Tongue (tissue), 1 donor: ENCODE measurements at regions not wholly inside any gene's neighbourhood (a gene's known extent, or its start where the extent isn't known, plus 50 kb on each side); places are given as distances from the start of the nearest gene placed in this dataset.

Experiments
- DNase-seq: peaks from one replicate; pipeline ENCODE4 v3.0.0-alpha.2; 2015

DNA sequence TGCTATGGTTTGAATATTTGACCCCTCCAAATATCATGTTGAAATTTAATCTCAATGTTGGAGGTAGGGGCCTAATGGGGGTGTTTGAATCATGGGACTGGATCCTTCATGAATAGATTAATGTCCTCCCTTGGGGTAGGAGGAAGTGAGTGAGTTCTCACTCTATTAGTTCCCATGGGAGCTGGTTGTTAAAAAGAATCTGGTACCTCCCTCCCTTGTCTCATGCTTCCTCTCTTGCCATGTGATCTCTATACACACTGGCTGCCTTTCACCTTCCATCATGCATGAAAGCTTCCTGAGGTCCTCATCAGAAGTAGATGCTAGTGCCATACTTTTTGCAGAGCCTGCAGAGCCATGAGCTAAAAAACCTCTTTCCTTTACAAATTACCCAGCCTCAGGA, 177.7 kb upstream of the MCTP2 start:
- DNase-seq, result no peak

DNA sequence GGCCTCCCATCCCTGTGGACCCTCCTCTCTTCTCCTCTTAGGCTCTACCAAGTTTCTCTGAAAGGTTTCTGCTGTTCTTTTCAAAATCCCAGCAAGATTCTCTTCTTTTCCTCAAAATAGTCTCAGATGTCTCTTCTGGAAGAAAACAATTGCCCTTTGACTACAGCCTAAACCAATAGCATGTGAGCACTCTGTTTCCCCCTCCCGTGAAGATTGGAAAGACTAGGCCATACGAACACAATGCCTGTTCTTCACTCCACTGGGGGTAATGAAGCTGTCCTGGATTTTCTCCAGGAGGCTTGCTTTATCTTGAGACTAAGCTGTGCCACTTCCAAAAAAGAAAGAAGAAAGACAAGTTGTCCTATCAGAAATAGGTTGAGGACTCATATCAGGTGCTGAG, 178.7 kb upstream of the MCTP2 start:
- no peak for DNase-seq

DNA sequence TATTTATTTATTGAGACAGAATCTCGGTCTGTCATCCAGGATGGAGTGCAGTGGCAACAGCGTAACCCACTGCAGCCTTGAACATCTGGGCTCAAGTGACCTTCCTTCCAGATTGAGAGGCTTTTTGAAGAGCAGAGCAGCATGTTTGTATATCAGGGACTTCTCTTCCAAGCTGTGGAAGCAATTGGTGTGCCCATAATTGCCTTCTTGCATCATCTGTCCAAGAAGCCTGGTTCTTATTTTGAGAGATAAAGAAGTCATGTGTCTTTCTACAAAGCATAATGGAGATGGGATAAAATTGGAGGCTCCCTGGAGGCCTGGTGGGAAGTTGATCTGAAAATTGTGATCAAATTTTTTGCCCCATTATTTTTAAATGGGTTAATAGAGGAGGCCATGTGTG, 183.8 kb upstream of the MCTP2 start:
- no peak for DNase-seq

DNA sequence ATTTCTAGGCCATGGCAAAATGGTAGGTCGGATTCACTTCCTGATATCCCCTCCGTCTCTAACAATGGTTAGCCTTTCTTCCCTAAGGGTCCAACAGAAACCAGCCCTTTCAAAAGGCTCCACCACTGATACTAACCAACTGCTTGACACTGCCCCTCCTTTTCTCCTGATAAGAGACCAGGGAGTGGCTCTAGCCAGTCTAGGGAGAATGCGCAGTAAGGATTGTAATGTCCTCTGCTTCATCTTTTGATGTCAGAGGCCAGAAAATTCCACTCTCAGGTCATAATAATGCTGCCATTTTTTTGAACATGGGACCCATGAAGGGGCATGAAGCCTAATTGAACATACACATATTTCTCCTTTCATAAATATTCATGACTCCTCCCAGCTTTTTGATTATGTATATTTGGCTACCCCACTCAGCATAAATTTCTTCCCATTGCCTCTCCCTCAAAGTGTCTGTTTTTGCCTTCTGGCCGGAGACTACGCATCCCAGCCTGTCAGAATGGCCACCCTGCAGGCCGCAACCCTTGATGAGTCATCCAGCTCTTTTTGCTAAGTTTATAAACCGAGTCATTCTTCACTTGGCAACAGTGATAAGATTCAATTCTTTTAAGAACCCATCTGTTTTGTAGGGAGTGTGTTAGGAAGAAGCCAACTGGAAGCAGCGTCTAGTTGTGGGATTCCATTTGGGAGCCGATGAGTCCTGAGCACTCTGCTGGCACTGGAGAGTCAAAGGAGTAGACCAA, 189.0 kb upstream of the MCTP2 start:
- no peak for DNase-seq

DNA sequence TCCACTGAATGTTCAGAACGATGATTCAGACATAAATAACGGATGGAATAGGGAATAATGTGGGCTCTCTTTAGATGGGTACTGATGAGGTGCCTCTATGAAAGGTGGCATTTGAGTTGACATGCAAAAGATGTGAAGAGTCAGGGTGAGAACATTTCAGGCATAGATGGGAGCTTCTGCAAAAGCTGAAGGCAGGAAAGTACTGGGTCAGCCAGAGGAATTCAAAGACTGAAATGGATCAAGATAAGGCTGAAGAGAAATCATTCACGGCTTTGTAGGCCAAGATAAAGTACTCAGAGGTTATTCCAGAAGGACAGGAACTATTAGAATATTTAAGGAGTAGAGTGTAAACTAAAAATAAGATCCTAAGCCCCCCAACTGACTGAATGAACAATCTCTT, 189.6 kb upstream of the MCTP2 start:
- DNase-seq, result no peak

DNA sequence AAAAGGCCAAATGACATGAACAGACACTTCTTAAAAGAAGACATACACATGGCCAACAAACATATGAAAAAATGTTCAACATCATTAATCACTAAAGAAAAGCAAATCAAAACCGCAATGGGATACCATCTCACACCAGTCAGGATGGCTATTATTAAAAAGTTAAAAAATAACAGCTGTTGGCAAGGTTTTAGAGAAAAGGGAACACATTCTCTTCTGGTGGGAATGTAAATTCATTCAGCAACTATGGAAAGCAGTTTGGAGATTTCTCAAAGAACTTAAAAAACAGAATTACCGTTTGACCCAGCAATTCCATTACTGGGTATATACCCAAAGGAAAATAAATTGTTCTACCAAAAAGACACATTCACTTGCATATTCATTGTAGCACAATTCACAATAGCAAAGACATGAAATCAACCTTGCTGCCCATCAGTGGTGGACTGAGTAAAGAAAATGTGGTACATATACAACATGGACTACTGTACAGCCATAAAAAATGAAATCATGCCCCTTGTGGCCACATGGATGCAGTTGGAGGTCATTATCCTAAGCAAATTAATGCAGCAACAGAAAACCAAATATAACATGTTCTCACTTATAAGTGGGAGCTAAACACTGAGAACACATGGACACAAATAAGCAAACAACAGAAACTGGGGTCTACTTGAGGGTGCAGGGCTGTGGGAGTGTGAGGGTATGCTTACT, 190.7 kb upstream of the MCTP2 start:
- no peak for DNase-seq

DNA sequence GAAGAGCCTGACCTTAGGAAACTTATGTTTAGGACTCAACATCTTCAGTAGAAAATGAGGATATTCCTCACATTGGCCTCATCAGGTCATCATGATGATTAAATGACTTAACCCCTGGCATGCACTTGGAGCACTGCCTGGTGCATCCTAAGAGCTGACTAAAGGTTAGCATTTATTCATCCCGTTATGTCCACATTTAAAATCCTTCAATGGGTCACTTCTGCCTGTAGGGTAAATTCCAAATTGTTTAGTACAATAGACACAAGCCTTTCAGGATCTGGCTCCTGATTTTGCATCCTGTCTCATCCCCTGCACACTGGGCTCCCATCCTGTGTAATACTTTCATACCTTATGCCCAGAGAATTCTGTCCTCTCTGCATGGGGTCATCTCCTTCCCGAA, 195.2 kb upstream of the MCTP2 start:
- no peak for DNase-seq

DNA sequence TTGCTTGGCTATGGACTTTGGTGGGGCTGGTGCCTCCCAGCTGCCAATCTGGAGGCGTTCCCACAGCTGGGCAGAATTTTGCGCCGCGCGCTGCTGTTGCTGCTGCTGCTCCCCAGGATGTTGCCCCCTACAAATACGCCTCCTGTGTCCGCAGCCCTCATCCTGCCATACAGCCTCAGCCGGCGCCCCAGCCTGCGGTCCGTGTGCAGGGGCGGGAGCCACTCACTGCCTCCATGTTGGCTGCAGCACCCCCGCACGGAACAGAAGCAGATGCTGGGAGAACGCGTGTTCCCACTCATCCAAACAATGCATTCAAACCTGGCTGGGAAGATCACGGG, 197.7 kb upstream of the MCTP2 start:
- no peak for DNase-seq

DNA sequence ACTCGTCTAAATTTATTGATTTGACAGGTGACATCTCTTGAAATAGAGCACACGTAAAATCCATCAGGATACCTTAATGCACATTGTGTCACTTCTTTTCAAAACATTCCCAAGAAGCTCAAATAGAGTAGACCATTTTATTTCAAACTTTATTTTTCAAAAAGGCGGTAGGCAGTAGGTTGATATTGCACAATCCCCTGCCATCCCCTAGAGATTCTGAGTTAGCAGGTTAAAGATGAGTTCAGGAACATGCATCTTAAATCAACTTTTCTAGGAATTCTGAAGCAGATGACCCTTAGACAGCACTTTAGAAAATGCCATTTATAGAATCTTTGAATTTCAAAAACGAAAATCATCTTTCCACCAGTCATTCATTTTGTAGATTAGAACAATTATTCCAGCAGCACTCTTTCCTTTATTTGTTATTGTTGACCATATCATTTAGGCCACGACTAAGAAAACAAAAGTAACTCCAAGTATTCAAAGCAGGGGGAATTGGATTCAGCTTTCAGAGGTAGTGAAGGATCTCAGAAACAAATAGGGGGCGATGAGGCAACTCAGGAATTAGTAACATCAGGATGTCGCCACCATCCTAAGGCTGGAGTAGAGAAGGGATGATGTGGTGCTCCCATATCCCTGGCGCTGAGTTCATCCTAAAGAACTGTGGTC, 198.2 kb upstream of the MCTP2 start:
- no peak for DNase-seq

DNA sequence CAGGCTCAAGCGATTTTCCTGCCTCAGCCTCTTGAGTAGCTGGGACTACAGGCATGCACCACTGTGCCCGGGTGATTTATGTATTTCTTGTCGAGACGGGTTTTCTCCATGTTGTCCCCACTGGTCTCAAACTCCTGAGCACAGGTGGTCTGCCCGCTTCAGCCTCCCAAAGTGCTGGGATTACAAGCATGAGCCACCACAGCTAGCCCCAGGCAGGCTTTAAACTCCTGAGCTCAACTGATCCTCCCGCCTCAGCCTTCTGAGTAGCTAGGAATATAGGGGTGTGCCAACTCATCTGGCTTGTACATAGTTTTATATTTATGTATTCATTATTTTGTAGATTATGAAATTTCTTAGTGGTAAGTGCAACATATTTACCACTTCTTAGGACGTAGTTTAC, 198.8 kb upstream of the MCTP2 start:
- no peak for DNase-seq

DNA sequence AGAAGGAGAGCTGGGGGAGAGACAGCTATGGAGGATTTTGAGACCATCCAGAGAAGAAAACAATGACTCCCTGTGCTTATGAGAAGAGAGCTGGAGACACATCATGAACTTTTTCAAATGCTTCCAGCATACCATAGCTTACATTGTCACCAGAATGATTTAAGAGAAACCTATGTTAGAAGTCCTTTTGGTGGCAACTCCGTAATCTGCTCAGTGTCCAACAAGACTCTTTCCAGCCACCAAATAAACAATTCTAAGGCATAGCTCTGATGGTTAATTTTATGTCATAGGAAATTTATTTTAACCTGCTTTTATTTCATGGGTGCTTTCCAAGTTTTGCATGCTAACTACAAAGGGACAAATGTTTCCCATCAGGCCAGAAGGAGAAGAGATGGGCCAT, 200.3 kb upstream of the MCTP2 start:
- peak; percentile 17 for DNase-seq

DNA sequence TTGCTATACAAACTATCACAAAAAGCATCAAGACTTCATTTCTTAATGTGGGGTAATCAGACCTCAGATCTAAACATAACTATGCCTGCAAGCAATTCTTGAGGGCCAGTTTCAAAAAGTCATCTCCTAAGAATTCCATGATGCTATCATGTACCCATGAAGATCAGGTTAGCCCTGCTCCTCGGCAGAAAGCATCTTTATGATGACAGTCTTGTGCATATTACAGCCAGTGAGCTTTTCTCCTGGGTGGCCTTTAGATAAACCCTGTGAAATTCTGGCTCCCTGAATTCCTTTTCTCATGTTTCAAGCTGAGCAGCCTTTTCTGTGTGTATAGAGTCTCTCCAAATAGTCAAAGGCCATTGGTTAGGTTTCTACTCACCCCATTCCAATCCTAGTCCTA, 201.9 kb upstream of the MCTP2 start:
- DNase-seq, result peak; percentile 43

DNA sequence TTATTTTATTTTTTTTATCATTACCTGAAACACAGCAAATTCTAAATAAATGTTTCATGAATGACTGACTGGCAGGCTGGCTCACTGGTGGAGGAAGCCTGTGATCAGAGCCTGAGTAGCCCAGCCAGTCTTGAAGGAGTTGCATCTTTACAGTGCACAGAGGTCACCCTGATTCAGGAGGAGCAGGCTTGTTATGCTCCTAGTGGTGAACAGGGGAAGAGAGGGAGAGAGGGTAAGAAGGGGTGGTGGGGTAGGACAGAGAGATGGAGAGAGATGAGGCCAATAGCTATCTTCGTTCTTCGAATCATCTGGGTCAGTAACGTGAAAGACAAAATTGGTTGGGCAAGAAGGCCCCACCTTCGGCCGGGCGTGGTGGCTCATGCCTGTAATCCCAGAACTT, 202.6 kb upstream of the MCTP2 start:
- no peak for DNase-seq

DNA sequence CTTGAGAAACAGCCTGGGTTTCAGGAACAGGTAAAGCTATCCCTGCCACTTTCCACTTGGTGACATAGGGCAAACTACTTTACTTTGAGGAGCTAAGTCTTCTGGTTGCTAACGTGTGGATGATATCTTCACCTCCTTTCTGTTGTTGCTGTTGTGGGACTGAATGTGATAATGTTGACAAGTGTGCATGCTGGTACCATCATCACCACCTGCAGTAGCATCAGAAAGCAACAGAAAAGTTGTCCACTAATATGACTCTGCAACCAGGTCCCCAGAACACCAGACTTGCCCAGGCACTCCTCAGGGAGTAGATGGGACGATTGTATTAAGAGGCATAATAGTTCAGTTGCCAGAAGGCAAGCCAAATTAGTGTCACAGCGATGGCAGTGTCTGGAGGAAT, 203.2 kb upstream of the MCTP2 start:
- no peak for DNase-seq

DNA sequence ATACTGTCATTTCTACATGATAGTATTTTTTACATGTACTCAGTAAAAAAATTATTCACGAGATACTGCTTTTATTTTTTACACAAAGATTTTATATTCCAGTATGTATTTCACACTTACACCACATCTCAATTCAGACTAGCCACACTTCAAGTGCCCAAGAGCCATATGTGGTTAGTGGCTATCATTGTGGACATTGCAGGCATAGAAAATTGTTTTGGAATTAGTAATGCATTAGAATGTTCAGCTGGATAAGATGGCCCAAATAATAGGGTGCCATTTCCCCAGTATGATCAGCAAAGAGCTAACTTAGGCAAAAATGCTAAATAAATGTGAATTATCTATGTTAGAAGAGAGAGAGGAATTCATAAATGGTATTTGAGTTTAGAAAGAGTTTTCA, 203.8 kb upstream of the MCTP2 start:
- no peak for DNase-seq

DNA sequence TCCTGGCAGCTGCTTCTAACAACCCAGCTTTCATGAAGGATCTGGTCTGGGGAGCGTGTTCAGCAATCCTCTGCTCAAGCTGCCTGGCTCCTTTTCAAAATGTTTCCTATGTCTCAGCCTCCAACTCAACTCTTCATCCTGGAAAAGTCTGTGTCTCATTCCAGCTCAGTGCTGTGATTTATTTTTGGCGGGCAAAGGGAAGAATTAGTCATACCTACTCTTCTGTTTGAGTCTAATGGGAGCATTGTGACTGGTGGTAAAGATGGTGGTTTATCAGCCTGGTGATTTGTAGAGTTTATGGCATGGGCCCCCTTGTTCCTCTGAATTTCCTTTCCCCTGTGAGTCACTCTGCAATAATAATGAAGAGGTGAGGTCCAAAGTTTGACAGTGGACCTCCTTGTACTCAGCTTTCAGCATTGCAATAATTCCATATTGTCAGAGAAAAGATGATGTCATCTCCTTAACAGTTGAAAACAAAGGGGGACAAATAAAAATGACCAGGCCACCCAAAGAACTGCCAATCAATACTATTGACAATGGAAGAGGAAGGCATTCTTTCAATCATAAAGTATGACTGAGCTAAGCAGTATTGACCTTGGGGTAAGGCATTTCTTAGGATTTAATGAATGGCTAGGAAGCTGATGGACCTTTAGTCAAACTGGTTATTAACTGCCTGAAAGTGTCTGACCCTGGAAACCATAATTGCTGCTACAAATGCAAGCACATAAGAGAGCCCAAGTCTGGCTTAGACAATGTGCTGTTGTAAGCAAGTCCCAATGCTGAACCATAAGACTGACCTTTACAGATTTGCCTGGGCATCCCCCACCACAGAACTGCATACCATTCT, 204.7 kb upstream of the MCTP2 start:
- peak; percentile 83 for DNase-seq

DNA sequence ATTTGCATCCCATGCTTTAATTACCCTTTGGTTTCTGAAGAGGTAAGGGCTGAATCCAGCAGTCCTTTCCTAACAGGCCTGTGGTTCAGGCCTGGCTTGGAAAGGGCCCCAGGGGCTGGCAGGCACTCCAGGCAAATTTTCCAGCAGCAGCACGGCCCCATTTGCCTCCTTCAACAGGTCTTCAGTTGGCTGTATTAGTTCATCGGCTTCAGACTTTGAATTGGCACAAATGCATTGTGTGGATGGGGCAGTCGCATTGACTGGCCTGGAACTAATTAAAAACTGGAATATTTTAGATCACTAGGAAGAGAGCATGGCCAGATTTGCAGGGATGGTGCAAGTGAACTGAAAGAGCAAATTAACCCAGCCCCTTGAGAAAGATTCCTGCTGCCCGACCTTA, 207.8 kb upstream of the MCTP2 start:
- DNase-seq, result peak; percentile 24

DNA sequence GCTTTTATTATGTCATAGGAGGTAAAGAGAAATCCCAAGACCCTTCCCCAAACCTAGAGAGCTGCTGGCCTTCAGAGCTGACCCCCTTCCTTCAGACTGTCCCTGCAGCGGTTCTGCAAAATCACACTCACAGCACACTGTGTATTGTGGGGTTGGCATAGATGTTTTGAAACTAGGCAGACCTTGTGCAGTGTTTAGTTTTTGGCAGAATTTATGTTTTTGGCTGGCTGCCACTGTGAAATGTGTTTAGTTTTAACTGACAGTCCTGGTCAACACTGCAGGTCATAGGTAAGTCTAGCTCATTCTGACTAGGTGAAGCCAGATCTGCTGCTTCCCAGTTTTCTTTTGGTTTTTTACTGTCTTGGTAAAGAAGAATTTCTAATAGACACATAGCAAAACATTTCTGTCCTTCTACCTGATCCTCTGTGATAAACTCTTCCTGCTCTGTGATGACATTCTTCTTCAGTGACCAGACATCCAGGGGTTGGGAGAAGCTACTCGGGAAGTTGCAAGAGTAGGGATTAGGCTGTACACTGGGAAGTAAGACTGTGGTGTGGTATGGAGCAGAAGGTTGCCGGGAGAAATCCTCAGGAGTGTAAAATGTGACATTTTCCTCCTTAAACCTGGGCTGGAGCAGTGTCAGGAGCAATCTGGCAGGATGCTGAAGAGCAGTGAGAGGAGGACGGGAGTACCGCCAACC, 209.6 kb upstream of the MCTP2 start:
- DNase-seq, result peak; percentile 79

DNA sequence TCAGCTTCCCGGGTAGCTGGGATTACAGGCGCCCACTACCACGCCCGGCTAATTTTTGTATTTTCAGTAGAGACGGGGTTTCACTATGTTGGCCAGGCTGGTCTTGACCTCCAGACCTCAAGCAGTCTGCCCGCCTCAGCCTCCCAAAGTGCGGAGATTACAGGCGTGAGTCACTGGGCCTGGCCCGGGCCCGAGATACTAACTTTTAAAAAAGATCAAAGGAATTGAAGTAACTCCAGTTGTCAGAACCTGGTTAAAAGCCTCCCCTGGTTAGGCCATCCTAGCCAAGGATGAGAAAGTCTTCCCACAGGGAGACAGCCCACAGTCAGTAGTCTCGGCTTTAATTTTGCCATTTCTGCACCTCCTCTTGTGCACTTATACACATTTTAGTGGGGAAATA, 212.3 kb upstream of the MCTP2 start:
- no peak for DNase-seq

DNA sequence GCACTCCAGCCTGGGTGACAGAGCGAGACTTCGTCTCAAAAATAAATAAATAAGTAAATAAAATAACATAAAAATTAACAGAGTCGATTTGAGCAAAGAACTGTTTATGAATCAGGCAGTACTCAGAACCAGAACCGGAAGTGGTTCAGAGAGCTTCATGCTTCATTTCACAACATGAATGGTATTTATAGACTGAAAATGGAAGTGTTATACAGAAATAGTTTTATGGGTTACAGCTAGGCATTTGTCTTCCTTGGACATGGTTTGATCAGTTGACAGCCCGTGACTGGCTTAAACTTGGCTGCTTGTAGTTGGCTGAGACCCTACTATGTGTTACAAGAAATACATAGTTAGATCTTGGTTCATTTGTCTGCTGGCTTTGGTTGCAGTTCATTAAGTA, 216.0 kb upstream of the MCTP2 start:
- DNase-seq, result no peak

DNA sequence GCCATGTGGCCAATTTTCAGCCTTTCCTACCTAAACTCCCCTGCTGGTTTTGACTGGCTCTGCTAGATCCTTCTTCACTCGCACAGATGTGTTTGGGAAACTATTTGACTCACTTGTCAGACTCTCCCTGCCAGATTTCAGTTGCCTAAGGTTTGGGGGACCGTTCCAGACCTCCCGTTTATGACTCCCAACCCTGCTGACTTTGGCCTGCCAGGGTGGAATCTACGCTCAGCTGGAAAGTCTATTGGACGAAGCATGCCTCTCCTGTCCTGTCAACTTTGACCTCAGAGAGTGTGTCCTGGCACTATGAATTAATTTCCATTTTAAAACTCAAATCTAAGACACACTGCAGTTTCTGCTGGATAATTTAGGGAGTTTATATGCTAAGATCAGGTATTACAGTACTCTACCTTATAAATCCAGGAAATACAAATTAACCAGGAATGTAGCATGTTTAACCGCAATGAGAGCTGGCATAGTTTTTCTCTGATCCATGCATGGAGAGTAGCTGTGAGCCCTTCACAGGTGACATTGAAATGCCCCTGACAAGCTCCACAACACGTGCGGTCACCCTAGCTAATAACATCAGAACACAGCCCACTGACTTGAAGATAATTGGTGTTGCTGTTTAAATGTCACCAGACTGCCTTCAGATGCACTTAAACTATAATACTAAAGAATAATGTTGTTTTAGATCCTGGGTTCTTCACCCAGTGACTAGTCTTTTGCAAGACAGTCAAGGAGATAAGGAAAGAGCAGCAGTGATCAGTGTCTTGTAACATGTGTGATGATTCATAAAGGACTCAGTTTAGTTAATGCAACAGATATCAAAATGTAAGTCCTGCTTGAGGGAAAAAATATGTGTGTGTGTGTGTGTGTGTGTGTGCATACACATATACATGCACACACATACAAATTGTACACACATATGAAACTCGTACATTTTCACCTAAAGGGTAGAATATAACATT, 223.0 kb upstream of the MCTP2 start:
- no peak for DNase-seq
